GM12874 (cell line): ENCODE measurements at regions not wholly inside any gene's neighbourhood (a gene's known extent, or its start where the extent isn't known, plus 50 kb on each side); places are given as distances from the start of the nearest gene placed in this dataset.

ENCODE experiments used
- CTCF ChIP-seq: IDR thresholded peaks from 2 replicates; pipeline ENCODE4 v1.5.1; 2011; ENCODE audit warnings: low read depth, mild to moderate bottlenecking, control low read depth, low read length, moderate library complexity; ENCODE audit not compliant: insufficient read depth

- TF ChIP-seq CTCF: no peak
These were observed 657.9 kb downstream of the TLR4 start for GRCh38 chr9:118362123-118362522.

GRCh38 chr9:118362596-118362995 lies 658.4 kb downstream of the TLR4 start:
- TF ChIP-seq CTCF: no peak

GRCh38 chr9:118364266-118365106 lies 660.3 kb downstream of the TLR4 start:
- TF ChIP-seq CTCF: no peak

- no peak for TF ChIP-seq CTCF
These were observed 662.0 kb downstream of the TLR4 start for GRCh38 chr9:118366228-118366627.

GRCh38 chr9:118367383-118367782 lies 663.2 kb downstream of the TLR4 start:
- TF ChIP-seq CTCF: no peak

GRCh38 chr9:118384531-118385100 lies 680.4 kb downstream of the TLR4 start:
- TF ChIP-seq CTCF: no peak

- TF ChIP-seq CTCF: no peak
These were observed 691.2 kb downstream of the TLR4 start for GRCh38 chr9:118395415-118395814.
